ENCODE measurements at regions not wholly inside any gene's neighbourhood (a gene's known extent, or its start where the extent isn't known, plus 50 kb on each side); places are given as distances from the start of the nearest gene placed in this dataset.

DNA sequence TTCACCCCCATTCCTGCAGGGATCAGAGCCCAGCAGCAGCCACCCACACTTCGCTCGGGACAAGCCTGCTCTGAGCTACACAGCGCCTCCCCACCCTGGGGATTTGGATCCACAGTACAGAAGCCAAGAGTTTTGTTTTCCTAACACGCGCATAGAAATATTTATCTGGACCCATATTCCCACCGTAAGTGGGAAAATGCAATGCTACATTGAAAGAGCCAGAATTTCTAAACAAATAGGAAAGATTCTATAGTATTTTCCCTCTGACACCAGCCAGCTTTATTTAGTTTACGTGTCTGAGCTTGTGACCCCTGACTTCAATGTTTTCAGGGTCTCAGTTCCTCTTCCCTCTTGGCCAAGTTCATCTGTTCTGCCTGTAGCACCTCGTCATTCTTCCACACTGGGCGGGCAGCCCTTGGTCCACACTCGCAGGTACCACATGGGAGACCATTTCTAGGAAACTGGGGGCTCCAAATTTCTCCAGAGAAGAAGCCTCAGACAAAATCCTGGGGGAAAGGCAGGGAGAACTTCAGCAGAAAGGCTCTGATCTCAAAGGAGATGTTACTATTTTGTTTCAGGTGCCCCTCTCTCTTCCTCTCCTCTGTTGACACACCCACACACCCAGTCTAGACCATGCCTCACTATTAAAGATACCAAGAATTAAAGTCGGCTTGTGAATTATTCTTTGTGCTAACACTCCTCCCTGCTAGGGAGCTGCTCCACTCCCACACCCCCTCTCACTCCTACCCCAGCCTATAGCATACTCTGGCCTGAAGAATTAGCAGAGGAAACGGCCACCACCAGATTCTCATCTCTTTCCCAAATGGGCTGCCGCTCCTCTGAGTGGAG lies 116.0 kb upstream of the PCGF5 start:
- TF ChIP-seq GATA2 (IDR thresholded peaks at IDR 0.05; ENCODE audit: low read depth, low read length) = no peak
- no peak for TF ChIP-seq GATA3 (IDR thresholded peaks at IDR 0.05; ENCODE audit: low read depth, low read length)
